ENCODE measurements at regions not wholly inside any gene's neighbourhood (a gene's known extent, or its start where the extent isn't known, plus 50 kb on each side); places are given as distances from the start of the nearest gene placed in this dataset.

DNA sequence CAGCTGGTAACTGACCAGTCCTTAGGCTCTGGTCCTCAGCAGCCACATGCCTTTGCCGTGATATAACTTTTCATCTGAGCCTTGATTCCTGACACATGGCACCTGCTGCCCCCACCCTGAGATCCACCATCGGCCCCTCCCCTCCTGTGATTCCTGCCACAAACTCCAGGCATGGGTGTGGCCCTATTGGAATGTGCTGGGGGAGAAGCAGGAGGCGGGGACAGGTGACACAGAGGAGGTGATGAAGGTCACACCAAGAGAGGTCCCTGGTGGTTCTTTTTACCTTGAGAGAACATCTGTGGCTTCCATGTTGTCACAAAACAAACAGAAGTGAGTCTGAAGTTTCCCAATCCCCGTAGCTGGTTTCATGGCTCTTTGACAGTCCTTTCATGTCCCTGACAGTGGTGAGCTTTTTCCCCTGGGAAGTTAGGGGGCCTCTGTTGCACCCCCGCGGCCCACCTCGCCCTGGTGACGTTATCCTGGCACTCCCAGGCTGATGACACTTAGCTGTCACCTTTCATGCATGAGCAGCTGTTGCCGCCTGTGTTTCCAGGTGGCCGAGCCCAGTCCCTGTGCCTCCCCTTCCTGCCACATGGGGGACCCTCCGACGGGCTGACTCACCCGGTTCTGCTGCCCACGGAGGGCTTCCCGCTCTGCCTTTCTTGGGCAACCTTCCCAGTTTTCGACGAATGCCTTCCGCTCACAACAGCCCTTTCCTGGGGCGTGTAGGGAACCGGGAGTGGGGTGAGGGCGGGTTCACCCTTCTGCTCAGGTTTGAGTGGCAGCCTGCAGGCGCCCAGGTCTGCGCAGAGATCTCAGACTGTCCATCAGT lies 66.3 kb upstream of the GLI2 start:
- Histone ChIP-seq H3K27ac (no peak overlapping the region), H3K4me3 (peak overlapping the region in 1 of 4 donors; percentile 27), H3K9me3 (peaks cover 0 to 18% (median 6%) of the 10 kb centered on the region in 3 donors), H3K27me3 (peaks cover 0 to 62% (median 0%) of the 10 kb centered on the region in 4 donors), H3K36me3 (no peaks in the 10 kb centered on the region), H3K4me1 (peaks cover 0 to 17% (median 3%) of the 10 kb centered on the region in 3 donors)
- DNase-seq = no peak
- intact Hi-C loops (cut with DNase I) = no loop called here
- 20 to 33% methylated on average over 10 to 17 of the region's 23 CpGs for WGBS, 2 donors
- no peak for TF ChIP-seq POLR2A (IDR thresholded peaks at IDR 0.05)
- TF ChIP-seq, protein P1, sequence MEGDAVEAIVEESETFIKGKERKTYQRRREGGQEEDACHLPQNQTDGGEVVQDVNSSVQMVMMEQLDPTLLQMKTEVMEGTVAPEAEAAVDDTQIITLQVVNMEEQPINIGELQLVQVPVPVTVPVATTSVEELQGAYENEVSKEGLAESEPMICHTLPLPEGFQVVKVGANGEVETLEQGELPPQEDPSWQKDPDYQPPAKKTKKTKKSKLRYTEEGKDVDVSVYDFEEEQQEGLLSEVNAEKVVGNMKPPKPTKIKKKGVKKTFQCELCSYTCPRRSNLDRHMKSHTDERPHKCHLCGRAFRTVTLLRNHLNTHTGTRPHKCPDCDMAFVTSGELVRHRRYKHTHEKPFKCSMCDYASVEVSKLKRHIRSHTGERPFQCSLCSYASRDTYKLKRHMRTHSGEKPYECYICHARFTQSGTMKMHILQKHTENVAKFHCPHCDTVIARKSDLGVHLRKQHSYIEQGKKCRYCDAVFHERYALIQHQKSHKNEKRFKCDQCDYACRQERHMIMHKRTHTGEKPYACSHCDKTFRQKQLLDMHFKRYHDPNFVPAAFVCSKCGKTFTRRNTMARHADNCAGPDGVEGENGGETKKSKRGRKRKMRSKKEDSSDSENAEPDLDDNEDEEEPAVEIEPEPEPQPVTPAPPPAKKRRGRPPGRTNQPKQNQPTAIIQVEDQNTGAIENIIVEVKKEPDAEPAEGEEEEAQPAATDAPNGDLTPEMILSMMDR (IDR thresholded peaks at IDR 0.05) = peak in 2 of 6 experiments; percentile 17

DNA sequence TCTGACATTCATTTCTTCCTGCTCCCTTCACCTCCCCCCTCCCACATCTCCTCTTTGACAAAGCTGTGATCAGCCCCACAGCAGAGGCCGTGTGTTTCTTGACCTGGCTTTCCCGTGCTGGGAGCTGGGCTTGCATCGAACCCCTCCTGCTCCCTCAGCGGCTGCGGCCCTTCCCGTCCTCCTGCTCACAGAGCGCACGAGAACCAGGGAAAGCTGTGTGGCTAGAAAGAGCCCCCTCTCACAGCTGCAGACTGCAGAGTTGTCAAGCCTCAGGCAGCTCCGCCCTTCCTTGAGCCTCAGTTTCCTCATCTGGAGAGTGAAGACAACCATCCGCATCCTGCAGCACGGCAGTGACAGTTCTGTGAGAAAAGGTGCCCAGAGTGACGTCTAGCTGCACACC lies 65.7 kb upstream of the GLI2 start:
- DNase-seq = no peak
- peaks cover 0 to 66% (median 0%) of the 10 kb centered on the region in 4 donors for H3K27me3 ChIP-seq
- no peaks in the 10 kb centered on the region for H3K36me3 ChIP-seq
- intact Hi-C loops (cut with DNase I) = no loop called here
- peaks cover 0 to 18% (median 1%) of the 10 kb centered on the region in 3 donors for H3K9me3 ChIP-seq
- 63 to 66% methylated on average over 12 of the region's 12 CpGs for WGBS, 2 donors
- H3K27ac ChIP-seq = no peak overlapping the region
- peak overlapping the region in 1 of 4 donors; percentile 27 for H3K4me3 ChIP-seq
- H3K4me1 ChIP-seq = peaks cover 0 to 17% (median 3%) of the 10 kb centered on the region in 3 donors
- TF ChIP-seq POLR2A (IDR thresholded peaks at IDR 0.05) = no peak
- TF ChIP-seq, protein P1 (IDR thresholded peaks at IDR 0.05) = no peak

DNA sequence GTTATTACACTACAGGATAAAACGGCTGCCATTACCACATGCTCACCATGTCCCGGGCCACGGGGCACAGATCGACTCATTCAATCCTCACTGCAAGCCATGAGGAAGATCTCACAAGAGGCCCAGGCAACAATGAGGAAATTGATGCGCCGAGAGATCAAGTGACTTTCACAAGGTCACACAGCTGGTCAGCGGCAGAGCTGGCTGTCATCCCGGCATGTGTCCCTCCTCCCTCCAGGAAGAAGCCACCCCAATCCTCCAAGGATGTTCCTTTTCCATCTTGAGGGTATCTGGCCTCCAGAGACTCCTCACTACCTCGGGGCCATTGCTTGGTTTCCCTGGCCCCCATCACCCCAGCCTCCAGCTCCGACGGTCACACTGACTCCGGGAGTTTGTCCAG lies 65.3 kb upstream of the GLI2 start:
- H3K27ac ChIP-seq = no peak overlapping the region
- H3K9me3 ChIP-seq = peaks cover 0 to 18% (median 0%) of the 10 kb centered on the region in 3 donors
- no peak for TF ChIP-seq POLR2A (IDR thresholded peaks at IDR 0.05)
- TF ChIP-seq, protein P1 (IDR thresholded peaks at IDR 0.05) = no peak
- no peaks in the 10 kb centered on the region for H3K36me3 ChIP-seq
- H3K4me1 ChIP-seq = peaks cover 0 to 18% (median 3%) of the 10 kb centered on the region in 3 donors
- intact Hi-C loops (cut with DNase I) = no loop called here
- DNase-seq = no peak
- WGBS, 2 donors = 75 to 80% methylated on average over 11 to 12 of the region's 12 CpGs
- H3K4me3 ChIP-seq = no peak overlapping the region
- H3K27me3 ChIP-seq = peaks cover 0 to 70% (median 0%) of the 10 kb centered on the region in 4 donors

DNA sequence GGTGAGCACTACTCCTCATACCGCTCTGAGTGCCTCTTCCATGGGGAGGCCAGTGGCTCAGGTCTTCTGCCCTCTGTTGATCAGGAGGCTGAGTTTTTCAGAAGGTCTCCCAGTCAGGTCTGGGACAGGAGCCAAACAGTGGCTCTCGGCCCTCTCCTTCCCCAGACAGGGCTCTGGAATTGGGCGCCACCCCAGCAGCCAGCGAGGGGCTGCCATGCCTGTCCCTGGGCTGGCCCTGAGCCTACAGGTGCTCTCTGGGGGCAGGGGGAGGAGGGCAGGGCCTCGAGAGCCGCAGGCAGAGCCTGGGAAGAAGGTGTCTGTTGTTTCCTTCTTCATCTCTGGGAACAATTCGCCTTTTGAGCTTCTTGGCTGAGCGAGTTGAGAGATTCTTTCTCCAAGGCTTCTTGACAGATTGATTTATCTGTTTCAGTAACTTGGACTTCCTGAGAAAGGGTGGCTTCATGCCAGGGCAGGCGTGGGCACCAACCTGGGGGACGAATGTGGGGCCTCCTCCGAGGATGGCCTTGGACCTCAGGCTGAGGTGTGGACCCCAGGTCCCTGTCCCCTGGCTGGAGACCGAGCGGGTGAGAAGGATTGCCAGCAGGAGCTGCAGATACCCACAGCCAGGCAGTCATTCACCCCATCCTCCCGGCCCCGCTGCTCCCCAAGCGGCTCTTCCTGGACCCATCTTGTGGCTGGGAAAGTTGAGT lies 64.7 kb upstream of the GLI2 start:
- no peak for DNase-seq
- no peak for TF ChIP-seq POLR2A (IDR thresholded peaks at IDR 0.05)
- H3K4me1 ChIP-seq = peaks cover 0 to 22% (median 3%) of the 10 kb centered on the region in 3 donors
- peaks cover 0 to 76% (median 0%) of the 10 kb centered on the region in 4 donors for H3K27me3 ChIP-seq
- WGBS, 2 donors = 30 to 43% methylated on average over 6 of the region's 16 CpGs
- H3K9me3 ChIP-seq = peaks cover 0 to 17% (median 0%) of the 10 kb centered on the region in 3 donors
- H3K36me3 ChIP-seq = no peaks in the 10 kb centered on the region
- no peak overlapping the region for H3K27ac ChIP-seq
- no peak overlapping the region for H3K4me3 ChIP-seq
- intact Hi-C loops (cut with DNase I) = no loop called here

DNA sequence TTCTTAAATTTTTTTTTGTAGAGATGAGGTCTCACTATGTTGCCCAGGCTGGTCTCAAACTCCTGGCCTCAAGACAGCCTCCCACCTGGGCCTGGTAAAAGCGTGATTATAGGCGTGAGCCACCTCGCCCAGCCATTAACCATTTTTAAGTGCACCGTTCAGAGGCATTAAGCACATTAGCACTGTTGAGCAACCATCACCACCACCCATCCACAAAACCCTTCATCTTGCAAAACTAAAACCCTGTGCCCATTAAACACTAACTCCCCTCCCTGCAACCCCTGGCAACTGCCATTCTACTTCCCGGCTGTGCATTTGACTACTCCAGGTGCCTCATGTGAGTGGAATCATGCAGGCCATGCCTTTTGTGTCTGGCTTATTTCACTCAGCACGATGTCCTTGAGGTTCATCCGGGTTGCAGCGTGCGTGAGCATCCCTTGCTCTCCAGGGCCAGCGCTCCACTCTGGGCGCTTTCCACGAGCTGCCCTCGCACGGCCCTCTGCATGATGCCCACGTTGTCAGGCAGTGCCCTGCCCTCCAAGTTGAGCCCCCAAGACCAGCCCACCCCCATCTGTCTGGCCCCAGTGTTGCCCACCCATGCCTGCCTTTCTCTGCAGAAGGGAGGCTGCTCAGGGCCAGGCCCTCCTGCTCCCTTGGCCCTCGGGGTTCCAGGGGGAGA lies 63.0 kb upstream of the GLI2 start:
- Histone ChIP-seq H3K36me3 (no peaks in the 10 kb centered on the region), H3K9me3 (peaks cover 0 to 2% (median 0%) of the 10 kb centered on the region in 3 donors), H3K27me3 (peaks cover 0 to 91% (median 0%) of the 10 kb centered on the region in 4 donors), H3K4me1 (peaks cover 0 to 22% (median 3%) of the 10 kb centered on the region in 3 donors), H3K4me3 (no peak overlapping the region), H3K27ac (no peak overlapping the region)
- TF ChIP-seq POLR2A (IDR thresholded peaks at IDR 0.05) = no peak
- TF ChIP-seq, protein P1 (IDR thresholded peaks at IDR 0.05) = no peak
- no peak for DNase-seq
- intact Hi-C loops (cut with DNase I) = no loop called here
- 77 to 85% methylated on average over 9 to 10 of the region's 16 CpGs for WGBS, 2 donors

Measured in esophagus squamous epithelium (tissue), 5 donors.